Adrenal gland (tissue), 9 donors: ENCODE measurements at regions not wholly inside any gene's neighbourhood (a gene's known extent, or its start where the extent isn't known, plus 50 kb on each side); places are given as distances from the start of the nearest gene placed in this dataset.

Experiments used
- DNase-seq, 7 donors: peaks; one replicate each; pipeline ENCODE4 v3.0.0-alpha.2; 2019 to 2020
- H3K27ac ChIP-seq, 5 donors: fragments of 200-600 bp; sonication (generic) in 4 of 5; 1 replicate in 3 of 5; 2 replicates in 2 of 5; pipeline versions ENCODE4 v1.5.1 to v1.8.0; 2016 to 2020; ENCODE audit warnings: mild to moderate bottlenecking in 1 of 5
- H3K27me3 ChIP-seq: fragments of 200-600 bp; 2 replicates; pipeline ENCODE4 v1.8.0; 2021
- H3K36me3 ChIP-seq, 2 donors: fragments of 200-600 bp; replicated peaks in 1 of 2; 1 replicate in 1 of 2; 2 replicates in 1 of 2; pipeline versions ENCODE4 v1.5.1 to v1.8.0; 2018 to 2022
- H3K4me1 ChIP-seq, 2 donors: fragments of 200-600 bp; replicated peaks in 1 of 2; 1 replicate in 1 of 2; 2 replicates in 1 of 2; pipeline versions ENCODE4 v1.5.1 to v1.8.0; 2018 to 2021
- H3K4me3 ChIP-seq, 4 donors: fragments of 200-600 bp; sonication (generic) in 3 of 4; one replicate each; pipeline ENCODE4 v1.5.1; 2016 to 2018
- H3K9me3 ChIP-seq, 3 donors: fragments of 200-600 bp; sonication (generic) in 1 of 3; replicated peaks in 1 of 3; 1 replicate in 2 of 3; 2 replicates in 1 of 3; pipeline versions ENCODE4 v1.5.1 to v1.8.0; 2016 to 2021
- POLR2A ChIP-seq, 2 donors: fragments of 450-650 bp; IDR thresholded peaks; one replicate each; pipeline ENCODE4 v1.6.1; 2017; ENCODE audit warnings: antibody characterized with exemption in 2 of 2, mild to moderate bottlenecking in 2 of 2, moderate library complexity in 1 of 2
- WGBS, 4 donors: extraction: QIAGEN DNeasy Blood & Tissue Kit in 2 of 4; methylation state at CpG; one replicate each; pipeline versions ENCODE4 v1.1.5 to v1.1.7; 2013 to 2017; 5-methylcytosine and 5-hydroxymethylcytosine counted together
- intact Hi-C, 2 donors: fragments of 100-400 bp; cut with DNase I; formaldehyde crosslinking; loops; one replicate each; pipeline versions ENCODE4 v1.14.1 to v1.15.0; 2022 to 2023
- TF ChIP-seq, protein P1 (sequence below), 6 experiments: fragments of 450-650 bp in 4 of 6; fragments of 200-600 bp in 2 of 6; sonication (generic) in 1 of 6; IDR thresholded peaks; 1 replicate in 5 of 6; 2 replicates in 1 of 6; pipeline versions ENCODE4 v1.5.1 to v1.8.0; 2016 to 2021; ENCODE audit warnings: antibody characterized with exemption in 6 of 6, mild to moderate bottlenecking in 2 of 6, moderate library complexity in 1 of 6
- donor health status: healthy with polysubstance abuse.
- donor health status: Bipolar disorder and iron deficiency.
- donor health status: DM: yes; HTN: yes; CAD: no.
- donor health status: DM: no; HTN: no; CAD: no.
- donor health status: DM: no; HTN: no; CAD: no.

DNA sequence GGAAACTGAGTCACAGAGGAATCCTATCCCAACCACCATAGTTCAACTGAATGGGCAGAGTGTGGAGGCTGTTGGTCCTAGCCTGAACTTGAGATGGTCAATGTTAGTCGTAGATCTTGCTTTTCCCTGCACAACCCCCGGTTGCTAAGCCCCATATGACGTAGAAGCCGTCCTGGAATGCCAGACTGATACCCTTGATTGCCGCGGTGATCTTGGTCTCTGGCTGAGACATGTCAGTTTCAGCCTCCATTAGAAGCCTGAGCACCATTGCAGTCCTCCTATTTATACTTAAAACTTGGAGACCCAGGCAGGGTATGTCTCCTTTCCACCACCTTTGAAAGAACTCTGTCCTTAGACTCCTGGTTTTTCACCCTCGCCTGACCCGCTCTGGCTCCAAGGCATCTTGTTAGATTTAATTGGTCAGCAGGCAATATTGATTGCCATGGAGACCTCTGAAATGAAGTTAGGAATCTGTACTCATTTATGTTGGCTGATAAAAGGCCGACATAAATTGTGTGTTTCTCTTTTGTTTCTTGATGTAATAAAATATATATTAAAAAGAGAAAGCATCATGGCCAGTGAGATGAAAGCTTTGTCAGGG lies 53.4 kb downstream of the RPLP1 start:
- TF ChIP-seq POLR2A (IDR thresholded peaks at IDR 0.05), result no peak
- TF ChIP-seq, protein P1, sequence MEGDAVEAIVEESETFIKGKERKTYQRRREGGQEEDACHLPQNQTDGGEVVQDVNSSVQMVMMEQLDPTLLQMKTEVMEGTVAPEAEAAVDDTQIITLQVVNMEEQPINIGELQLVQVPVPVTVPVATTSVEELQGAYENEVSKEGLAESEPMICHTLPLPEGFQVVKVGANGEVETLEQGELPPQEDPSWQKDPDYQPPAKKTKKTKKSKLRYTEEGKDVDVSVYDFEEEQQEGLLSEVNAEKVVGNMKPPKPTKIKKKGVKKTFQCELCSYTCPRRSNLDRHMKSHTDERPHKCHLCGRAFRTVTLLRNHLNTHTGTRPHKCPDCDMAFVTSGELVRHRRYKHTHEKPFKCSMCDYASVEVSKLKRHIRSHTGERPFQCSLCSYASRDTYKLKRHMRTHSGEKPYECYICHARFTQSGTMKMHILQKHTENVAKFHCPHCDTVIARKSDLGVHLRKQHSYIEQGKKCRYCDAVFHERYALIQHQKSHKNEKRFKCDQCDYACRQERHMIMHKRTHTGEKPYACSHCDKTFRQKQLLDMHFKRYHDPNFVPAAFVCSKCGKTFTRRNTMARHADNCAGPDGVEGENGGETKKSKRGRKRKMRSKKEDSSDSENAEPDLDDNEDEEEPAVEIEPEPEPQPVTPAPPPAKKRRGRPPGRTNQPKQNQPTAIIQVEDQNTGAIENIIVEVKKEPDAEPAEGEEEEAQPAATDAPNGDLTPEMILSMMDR (IDR thresholded peaks at IDR 0.05), result no peak
- Histone ChIP-seq H3K9me3 (no peaks in the 10 kb centered on the region), H3K4me3 (no peak overlapping the region), H3K36me3 (no peaks in the 10 kb centered on the region), H3K27ac (no peak overlapping the region), H3K27me3 (no peaks in the 10 kb centered on the region), H3K4me1 (no peaks in the 10 kb centered on the region)
- intact Hi-C loops, result no loop called here
- WGBS, 4 donors, result 88 to 91% (median 90%) methylated on average over 6 to 9 of the region's 9 CpGs
- peak in 1 of 7 donors; percentile 31 for DNase-seq

DNA sequence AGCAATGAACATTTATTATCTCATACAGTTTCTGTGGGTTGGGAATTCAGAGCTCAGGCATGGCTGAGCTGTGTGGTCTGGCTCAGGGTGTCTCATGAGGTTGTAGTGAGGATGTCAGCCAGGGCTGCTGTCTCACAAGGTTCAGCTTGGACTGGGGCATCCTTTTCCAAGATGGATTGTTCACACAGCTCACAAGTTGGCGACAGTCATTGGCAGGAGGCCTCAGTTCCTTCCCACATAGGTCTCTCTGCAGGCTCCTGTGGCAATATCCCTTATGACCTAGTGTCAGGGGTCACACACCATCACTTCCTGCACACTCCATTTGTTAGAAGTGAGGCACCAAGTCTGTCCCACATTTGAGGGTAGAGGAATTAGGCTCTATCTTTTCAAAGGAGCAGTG lies 56.0 kb downstream of the RPLP1 start:
- Histone ChIP-seq H3K36me3 (no peaks in the 10 kb centered on the region), H3K27me3 (no peaks in the 10 kb centered on the region), H3K27ac (no peak overlapping the region), H3K9me3 (no peaks in the 10 kb centered on the region), H3K4me1 (no peaks in the 10 kb centered on the region), H3K4me3 (no peak overlapping the region)
- DNase-seq, result peak in 1 of 7 donors; percentile 35
- 69 to 80% (median 78%) methylated on average over 1 of the region's 1 CpG for WGBS, 4 donors
- intact Hi-C loops, result no loop called here
- no peak for TF ChIP-seq POLR2A (IDR thresholded peaks at IDR 0.05)
- TF ChIP-seq, protein P1 (IDR thresholded peaks at IDR 0.05), result no peak

DNA sequence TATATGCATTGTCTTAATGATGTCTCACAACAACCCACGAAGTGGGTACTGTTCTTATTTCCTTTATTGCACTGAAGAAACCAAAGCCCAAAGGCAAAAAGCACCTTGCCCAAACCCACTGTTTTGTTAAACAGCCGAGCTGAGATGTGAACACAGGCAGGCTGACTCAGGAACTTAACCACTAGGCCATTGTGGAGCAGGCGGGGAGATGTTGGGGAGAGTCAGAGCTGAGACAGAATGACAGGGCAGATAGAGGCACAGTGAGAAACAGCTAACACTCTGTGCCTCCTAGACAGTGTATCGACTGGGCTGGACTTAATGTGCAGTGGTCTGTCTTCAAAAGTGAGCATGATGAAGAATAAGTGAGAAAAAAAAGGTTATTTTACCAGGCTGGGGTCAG lies 56.5 kb downstream of the RPLP1 start:
- Histone ChIP-seq H3K27ac (no peak overlapping the region), H3K36me3 (no peaks in the 10 kb centered on the region), H3K27me3 (no peaks in the 10 kb centered on the region), H3K4me1 (no peaks in the 10 kb centered on the region), H3K9me3 (no peaks in the 10 kb centered on the region), H3K4me3 (no peak overlapping the region)
- no peak for DNase-seq
- intact Hi-C loops, result no loop called here
- 72 to 74% (median 73%) methylated on average over 4 of the region's 4 CpGs for WGBS, 4 donors
- TF ChIP-seq, protein P1 (IDR thresholded peaks at IDR 0.05), result no peak
- no peak for TF ChIP-seq POLR2A (IDR thresholded peaks at IDR 0.05)

DNA sequence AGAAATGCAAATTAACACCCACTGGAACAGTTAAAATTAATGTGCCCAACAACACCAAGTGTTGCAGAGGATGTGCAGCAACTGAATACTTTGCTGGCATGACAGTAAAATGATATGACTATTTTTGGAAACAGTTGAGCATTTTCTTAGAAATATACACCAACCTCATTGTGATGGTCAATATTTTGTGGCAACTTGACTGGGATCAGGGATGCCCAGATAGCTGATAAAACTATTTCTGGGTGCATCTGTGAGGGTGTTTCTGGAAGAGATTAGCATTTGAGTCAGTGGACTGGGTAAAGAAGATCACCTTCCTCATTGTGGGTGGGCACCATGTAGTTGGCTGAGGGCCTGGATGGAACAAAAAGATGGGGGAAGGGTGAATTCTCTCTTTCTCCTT lies 57.9 kb downstream of the RPLP1 start:
- no peak overlapping the region for H3K4me3 ChIP-seq
- intact Hi-C loops, result no loop called here
- H3K36me3 ChIP-seq, result no peaks in the 10 kb centered on the region
- TF ChIP-seq, protein P1 (IDR thresholded peaks at IDR 0.05), result no peak
- TF ChIP-seq POLR2A (IDR thresholded peaks at IDR 0.05), result no peak
- DNase-seq, result no peak
- H3K27me3 ChIP-seq, result no peaks in the 10 kb centered on the region
- H3K9me3 ChIP-seq, result no peaks in the 10 kb centered on the region
- H3K27ac ChIP-seq, result no peak overlapping the region
- no peaks in the 10 kb centered on the region for H3K4me1 ChIP-seq
